ENCODE measurements at regions not wholly inside any gene's neighbourhood (a gene's known extent, or its start where the extent isn't known, plus 50 kb on each side); places are given as distances from the start of the nearest gene placed in this dataset.

DNA sequence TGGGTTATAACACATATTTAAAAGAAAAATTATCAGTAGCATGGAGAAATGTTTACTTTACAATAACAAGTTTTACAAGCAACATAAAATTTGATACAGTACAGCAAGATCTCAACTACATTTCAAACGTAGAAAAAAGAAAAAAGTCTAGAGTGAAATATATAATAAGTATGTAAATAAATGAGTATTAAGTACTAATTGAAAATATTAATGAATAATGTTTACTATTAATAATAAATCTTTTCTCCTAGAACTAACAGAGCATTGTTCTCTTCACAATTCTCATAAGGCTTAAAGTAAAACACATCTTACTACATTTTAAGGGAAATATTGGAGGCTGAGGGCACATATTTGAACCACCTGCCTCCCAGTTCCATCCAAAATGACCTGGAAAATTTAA, 72.1 kb downstream of the TMEM212 start:
- no peak for TF ChIP-seq GATA3 (IDR thresholded peaks at IDR 0.05; ENCODE audit: low read depth, low read length)
- TF ChIP-seq GATA2 (IDR thresholded peaks at IDR 0.05; ENCODE audit: low read depth, low read length), result no peak

DNA sequence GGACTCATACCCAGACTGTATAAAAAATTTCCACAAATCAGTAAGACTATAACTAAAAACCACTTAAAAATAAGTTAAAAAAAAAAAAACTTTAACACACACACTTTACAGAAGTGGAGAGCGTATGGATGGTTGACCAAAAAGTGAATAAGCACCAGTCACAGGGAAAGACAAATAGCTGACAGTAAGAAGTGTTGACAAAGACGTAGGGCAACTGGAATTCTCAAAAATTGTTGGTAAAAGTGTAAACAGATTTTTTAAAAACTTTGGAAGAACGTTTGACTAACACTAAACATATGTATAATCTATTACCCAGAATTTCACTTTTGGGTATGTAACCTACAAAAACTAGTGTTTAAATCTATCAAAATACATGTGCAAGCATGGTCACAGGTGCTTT, 73.7 kb downstream of the TMEM212 start:
- TF ChIP-seq GATA2 (IDR thresholded peaks at IDR 0.05; ENCODE audit: low read depth, low read length), result no peak
- no peak for TF ChIP-seq GATA3 (IDR thresholded peaks at IDR 0.05; ENCODE audit: low read depth, low read length)

DNA sequence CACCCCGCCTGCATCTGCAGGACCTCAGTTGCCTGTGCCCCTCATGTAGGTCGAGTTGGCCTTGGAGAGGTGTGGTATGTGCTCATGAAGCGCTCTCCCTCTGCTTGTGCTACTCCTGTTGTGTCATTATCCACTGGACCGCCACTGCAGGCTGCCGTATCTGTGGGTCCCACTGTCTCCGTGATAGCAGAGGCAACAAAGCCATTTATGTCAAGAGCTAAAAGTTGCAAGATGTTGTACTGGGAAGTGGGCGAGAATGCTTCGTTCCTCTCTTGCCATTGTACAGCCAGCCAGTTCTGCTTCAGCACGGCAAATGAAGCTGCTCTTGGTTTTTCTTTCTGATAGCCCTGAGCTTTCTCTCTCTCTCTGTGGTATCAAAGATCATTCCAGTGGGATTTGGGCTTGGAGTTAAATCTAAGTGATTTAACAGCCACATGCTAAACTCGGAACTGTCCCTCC, 89.0 kb downstream of the TMEM212 start:
- TF ChIP-seq GATA3 (IDR thresholded peaks at IDR 0.05; ENCODE audit: low read depth, low read length) (no peak), GATA2 (IDR thresholded peaks at IDR 0.05; ENCODE audit: low read depth, low read length) (no peak)

DNA sequence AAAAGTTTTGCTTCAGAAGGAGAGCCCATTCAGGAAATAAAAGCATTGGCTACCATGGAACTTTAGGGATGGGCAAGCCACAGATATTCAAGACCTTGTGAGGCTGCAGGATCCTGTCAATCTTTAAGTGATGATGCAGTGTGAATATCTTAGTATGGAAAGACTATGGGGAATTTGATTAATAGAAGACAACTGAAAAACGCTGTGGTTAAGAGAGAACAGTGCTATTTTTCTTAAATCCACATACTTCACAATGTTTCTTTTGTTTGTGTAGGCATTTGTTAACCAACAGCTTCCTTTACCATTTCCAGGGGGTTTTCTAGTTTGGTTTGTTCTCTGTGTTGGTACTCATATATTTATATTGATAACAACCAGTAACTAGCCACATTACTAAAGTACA, 90.3 kb downstream of the TMEM212 start:
- TF ChIP-seq GATA3 (IDR thresholded peaks at IDR 0.05; ENCODE audit: low read depth, low read length) (no peak), GATA2 (IDR thresholded peaks at IDR 0.05; ENCODE audit: low read depth, low read length) (no peak)

DNA sequence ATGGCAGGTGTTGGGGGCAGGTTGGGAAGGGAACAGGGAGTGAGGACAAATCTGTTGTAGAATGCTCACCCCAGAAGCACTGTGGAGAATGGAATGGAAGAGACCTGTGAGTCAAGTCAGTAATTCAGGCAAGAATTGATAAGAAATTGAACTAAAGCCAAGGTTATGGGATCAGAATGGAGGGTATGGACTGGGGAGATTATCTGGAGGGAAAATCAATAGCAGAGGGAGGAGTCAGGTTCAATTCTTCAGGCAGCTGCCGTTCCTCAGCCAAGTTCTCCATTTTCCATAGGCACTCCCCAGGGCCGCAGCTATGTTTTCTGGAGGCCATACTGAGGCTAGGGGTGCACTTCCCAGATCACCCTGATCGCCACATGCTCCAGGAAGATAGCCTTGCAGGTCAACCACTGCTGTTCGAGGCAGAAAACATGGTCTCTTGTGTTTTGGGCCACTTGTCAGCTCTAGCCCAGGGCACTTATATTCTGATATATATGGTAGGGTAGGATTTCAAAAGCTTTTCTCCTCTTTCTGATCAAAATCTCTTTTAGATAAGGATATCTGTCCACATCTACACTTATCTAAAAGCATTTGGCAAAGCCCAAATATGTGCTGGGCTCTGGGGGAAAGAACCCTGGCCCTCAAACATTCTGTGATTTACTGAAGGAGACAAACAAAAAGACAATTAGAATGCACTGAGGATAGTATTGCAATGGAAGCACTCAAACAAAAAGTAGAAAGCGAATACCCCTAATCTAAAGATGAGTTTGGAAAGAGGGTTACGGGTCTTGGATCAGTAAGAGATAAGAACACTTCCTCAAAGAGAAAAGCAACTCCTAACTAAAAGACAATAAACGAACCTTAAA, 92.3 kb downstream of the TMEM212 start:
- TF ChIP-seq GATA3 (IDR thresholded peaks at IDR 0.05; ENCODE audit: low read depth, low read length), result no peak
- peak; percentile 54 for TF ChIP-seq GATA2 (IDR thresholded peaks at IDR 0.05; ENCODE audit: low read depth, low read length)

DNA sequence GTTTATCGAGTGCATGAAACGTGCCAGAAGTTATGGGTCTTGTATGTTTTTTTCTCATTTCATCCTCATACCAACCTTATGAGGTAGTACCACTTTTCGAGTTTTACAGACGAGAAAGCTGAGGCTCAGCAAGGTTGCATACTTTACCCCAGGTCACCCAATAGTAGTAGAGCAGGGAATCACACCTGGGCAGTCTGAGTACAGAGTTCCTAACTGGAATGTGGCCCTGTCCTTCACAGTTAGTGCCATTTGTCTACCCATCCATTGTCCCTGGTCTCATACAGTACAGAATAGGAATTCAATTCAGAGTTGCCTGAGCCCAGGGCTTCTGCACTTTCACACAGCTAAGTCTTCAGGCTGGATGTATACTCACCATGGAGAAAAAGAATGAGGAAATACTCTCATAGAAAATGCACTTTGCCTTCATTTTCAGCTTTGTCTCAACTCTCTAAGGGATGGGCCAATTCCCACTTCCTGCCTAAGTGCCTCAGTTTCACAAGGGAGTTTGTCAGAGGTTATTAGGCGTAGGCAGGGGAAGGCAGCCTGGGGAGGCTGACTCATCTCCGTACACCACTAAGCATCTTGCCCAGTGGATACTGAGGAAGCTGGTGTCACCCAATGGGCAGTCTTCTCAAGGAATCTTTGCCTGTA, 93.2 kb downstream of the TMEM212 start:
- TF ChIP-seq GATA2 (IDR thresholded peaks at IDR 0.05; ENCODE audit: low read depth, low read length) (no peak), GATA3 (IDR thresholded peaks at IDR 0.05; ENCODE audit: low read depth, low read length) (no peak)

DNA sequence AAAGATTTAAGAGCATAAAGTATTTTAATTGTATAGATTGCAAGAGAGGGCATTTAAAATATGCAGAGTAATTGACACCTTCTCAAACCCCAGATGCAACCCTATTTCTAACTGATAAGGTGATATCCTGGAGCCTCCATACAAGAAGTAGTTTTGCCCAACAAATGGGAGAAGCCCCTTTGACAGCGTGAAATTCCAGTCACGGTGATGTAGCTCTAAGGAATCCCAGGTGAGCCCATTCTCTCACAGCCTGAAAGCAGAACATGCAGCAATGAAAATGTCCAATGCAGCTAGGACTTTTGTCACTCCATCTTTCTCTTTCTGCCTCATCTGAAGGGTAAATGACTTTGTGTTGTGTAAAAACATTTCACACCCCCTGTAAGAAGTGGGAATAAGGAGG, 96.4 kb downstream of the TMEM212 start:
- TF ChIP-seq GATA3 (IDR thresholded peaks at IDR 0.05; ENCODE audit: low read depth, low read length), result no peak
- no peak for TF ChIP-seq GATA2 (IDR thresholded peaks at IDR 0.05; ENCODE audit: low read depth, low read length)

DNA sequence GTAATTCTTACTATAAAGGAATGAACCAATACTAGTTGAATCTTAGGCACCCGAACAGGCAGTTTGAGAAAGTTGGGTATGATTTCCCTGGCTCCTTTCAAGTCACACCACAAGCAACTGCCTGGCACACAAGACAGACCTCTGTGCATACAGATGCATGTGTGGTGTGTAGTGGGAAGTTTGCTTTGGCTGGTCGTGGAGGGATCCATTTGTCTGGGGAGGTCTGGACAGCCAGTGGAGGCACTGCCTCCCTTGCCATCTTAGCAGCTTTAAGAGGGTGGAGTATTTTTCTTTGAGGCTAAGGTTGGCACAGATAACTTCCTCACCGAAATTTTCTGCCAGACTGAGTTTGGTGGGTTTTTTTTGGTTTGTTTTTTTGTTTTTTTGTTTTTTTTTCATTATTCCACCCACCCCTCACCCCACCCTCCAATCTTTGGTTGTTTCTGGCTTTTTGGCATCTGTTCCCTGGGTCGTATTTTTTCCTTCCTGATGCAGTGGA, 97.1 kb downstream of the TMEM212 start:
- TF ChIP-seq GATA2 (IDR thresholded peaks at IDR 0.05; ENCODE audit: low read depth, low read length), result no peak
- no peak for TF ChIP-seq GATA3 (IDR thresholded peaks at IDR 0.05; ENCODE audit: low read depth, low read length)

DNA sequence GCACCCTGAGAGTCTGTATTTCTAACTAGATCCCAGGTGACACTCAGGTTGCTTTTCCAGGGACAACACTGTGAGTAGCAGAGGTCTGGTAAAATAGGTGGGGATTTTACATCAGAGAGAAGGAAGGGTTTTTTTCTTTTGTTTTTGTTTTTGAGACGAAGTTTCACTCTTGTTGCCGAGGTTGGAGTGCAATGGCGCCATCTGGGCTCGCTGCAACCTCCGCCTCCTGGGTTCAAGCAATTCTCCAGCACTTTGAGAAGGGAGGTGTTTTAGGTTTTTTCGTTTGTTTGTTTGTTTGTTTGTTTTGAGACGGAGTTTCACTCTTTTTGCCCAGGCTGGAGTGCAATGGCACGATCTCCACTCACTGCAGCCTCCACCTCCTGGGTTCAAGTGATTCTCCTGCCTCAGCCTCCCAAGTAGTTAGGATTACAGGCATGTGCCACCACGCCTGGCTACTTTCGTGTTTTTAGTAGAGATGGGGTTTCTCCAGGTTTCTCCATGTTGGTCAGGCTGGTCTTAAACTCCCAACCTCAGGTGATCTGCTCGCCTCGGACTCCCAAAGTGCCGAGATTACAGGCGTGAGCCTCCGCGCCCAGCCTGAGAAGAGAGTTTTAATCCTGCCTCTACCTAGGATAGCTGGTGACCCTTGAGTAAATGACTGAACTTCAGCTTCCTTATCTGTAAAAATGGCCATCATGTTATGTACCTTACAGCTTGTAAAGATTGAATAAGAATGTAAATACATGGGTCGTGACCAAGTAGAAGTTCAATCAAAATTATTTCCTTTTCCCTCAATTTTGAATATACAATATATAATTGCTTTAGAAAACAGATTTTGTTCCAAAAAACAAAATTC, 95.9 kb upstream of the FNDC3B start:
- TF ChIP-seq GATA2 (IDR thresholded peaks at IDR 0.05; ENCODE audit: low read depth, low read length) (no peak), GATA3 (IDR thresholded peaks at IDR 0.05; ENCODE audit: low read depth, low read length) (no peak)

DNA sequence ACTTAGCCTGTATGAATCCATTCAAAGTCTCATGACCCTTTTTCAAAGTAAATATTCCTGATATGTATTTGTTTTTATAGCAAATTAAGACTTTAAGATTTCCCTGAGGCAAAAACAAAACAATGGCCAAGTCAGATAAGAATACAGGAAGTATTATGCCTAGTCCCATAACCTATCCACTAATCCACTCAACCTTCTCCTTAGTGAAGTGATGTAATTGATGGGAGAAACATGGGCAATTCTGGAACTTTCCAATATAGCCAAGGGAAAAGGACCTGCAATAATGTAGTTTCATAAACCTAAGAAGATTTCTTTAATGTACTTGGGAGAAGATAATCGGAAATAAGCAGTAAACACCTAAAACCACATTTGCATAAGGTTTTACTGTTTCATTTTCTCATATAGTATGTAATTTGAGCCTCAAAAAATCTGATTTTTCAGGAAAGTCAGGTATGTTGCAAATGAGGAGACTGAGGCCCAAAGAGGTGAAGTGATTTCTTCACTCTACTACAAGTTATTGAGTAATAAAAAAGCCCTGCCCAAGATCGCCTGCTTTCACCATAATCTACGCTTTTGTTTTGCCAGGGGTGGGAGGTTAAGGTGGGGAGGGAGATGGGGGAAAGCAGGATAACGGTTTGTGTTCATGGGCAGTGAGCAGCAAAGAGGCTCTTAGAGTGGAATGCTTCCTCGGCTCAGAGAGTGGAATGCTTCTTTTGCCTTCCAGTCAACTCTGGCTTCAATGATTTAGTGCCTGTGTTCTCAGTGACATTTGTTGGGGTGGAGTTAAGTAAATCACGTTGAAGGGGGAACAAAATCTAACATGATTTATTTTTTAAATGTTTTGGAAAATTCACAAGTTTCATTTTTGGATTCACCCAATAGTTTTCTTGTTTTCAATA, 95.0 kb upstream of the FNDC3B start:
- TF ChIP-seq GATA2 (IDR thresholded peaks at IDR 0.05; ENCODE audit: low read depth, low read length), result no peak
- TF ChIP-seq GATA3 (IDR thresholded peaks at IDR 0.05; ENCODE audit: low read depth, low read length), result no peak

DNA sequence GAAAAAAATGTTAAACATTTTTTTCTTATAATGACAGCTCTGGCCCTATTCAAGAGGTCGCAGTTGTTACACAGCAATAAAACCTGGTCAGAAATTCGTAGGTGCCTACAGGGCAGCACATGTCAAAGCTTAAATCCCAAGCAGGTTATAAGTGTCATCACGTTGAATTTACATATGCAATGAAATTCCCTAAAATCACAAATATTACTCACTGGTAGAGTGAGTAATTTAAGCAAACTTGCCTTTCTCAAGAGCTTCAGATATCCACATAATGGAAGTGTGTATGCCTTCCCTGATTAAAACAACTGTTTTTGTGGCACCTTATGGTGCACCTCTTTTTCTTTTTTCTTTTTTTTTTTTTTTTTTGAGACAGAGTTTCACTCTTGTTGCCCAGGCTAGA, 90.7 kb upstream of the FNDC3B start:
- TF ChIP-seq GATA2 (IDR thresholded peaks at IDR 0.05; ENCODE audit: low read depth, low read length) (no peak), GATA3 (IDR thresholded peaks at IDR 0.05; ENCODE audit: low read depth, low read length) (no peak)

DNA sequence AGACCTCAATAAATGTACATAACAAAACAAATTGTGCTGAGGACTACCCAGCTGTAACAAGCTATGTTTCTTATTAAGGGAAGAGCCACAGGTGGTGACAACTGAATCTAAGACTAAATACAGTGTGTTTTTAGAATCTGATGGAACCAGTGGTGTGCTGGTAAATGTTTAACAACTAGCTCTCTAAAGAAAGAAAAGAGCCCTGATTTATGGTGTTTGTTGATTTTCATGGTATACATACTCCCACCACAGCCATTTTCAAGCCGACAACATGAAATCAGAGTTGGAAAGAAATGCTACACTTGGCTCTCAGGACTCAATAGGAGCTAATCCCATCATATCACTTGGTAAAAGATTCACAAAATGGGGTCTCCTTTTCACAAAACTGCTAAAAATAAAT, 89.8 kb upstream of the FNDC3B start:
- TF ChIP-seq GATA3 (IDR thresholded peaks at IDR 0.05; ENCODE audit: low read depth, low read length) (no peak), GATA2 (IDR thresholded peaks at IDR 0.05; ENCODE audit: low read depth, low read length) (no peak)

DNA sequence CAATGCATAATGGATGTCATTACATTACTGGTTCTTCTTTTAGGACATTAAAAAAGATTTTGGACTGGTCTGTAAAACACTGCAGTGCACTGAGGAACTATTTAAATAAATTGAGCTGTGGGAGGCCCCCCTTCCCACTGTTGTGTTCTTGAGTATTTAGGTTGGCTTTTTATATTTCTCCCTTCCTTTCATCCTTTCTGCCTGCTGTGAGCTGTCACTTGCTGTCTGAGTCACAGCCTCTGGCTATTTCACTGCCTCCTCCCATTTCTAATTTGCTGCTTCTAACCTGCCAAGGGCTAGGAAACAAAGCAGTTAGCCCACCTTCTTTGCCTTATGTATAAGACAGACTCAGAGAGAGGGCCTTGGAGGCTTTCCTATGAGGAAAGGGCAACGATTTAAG, 89.0 kb upstream of the FNDC3B start:
- TF ChIP-seq GATA3 (IDR thresholded peaks at IDR 0.05; ENCODE audit: low read depth, low read length) (no peak), GATA2 (IDR thresholded peaks at IDR 0.05; ENCODE audit: low read depth, low read length) (no peak)
